ENCODE measurements at regions not wholly inside any gene's neighbourhood (a gene's known extent, or its start where the extent isn't known, plus 50 kb on each side); places are given as distances from the start of the nearest gene placed in this dataset.

- Histone ChIP-seq H3K36me3 (no peaks in the 10 kb centered on the region), H3K4me3 (ENCODE audit: low read depth, low read length) (no peak overlapping the region), H3K9me3 (ENCODE audit: severe bottlenecking) (no peaks in the 10 kb centered on the region), H3K27me3 (ENCODE audit: insufficient read depth, low read depth, severe bottlenecking) (no peaks in the 10 kb centered on the region), H3K27ac (no peak overlapping the region)
- TF ChIP-seq CTCF (IDR thresholded peaks at IDR 0.05; ENCODE audit: low read depth, low read length): no peak
- no peak for DNase-seq
Observed at GRCh38 chr21:15414057-15414456, 315.7 kb upstream of the USP25 start.

- H3K27ac ChIP-seq: no peak overlapping the region
- no peaks in the 10 kb centered on the region for H3K9me3 ChIP-seq (ENCODE audit: severe bottlenecking)
Observed at GRCh38 chr21:15415541-15416261, 314.1 kb upstream of the USP25 start.

GRCh38 chr21:15421441-15421881 lies 308.3 kb upstream of the USP25 start:
- no peak for TF ChIP-seq CTCF (IDR thresholded peaks at IDR 0.05; ENCODE audit: low read depth, low read length)
- no peak for DNase-seq
- Histone ChIP-seq H3K27ac (no peak overlapping the region), H3K36me3 (no peaks in the 10 kb centered on the region), H3K27me3 (ENCODE audit: insufficient read depth, low read depth, severe bottlenecking) (no peaks in the 10 kb centered on the region), H3K4me3 (ENCODE audit: low read depth, low read length) (no peak overlapping the region), H3K9me3 (ENCODE audit: severe bottlenecking) (no peaks in the 10 kb centered on the region)

More at GRCh38 chr21:15415541-15416261, 314.1 kb upstream of the USP25 start:
- no peak for DNase-seq
- H3K4me3 ChIP-seq (ENCODE audit: low read depth, low read length): no peak overlapping the region
- no peaks in the 10 kb centered on the region for H3K27me3 ChIP-seq (ENCODE audit: insufficient read depth, low read depth, severe bottlenecking)
- no peak for TF ChIP-seq CTCF (IDR thresholded peaks at IDR 0.05; ENCODE audit: low read depth, low read length)
- H3K36me3 ChIP-seq: no peaks in the 10 kb centered on the region

- Histone ChIP-seq H3K27me3 (ENCODE audit: insufficient read depth, low read depth, severe bottlenecking) (no peaks in the 10 kb centered on the region), H3K36me3 (no peaks in the 10 kb centered on the region), H3K9me3 (ENCODE audit: severe bottlenecking) (no peaks in the 10 kb centered on the region), H3K27ac (no peak overlapping the region), H3K4me3 (ENCODE audit: low read depth, low read length) (no peak overlapping the region)
- no peak for TF ChIP-seq CTCF (IDR thresholded peaks at IDR 0.05; ENCODE audit: low read depth, low read length)
- no peak for DNase-seq
Observed at GRCh38 chr21:15421947-15422346, 307.8 kb upstream of the USP25 start.

GRCh38 chr21:15422783-15423182 lies 307.0 kb upstream of the USP25 start:
- no peak for DNase-seq
- Histone ChIP-seq H3K9me3 (ENCODE audit: severe bottlenecking) (no peaks in the 10 kb centered on the region), H3K4me3 (ENCODE audit: low read depth, low read length) (no peak overlapping the region), H3K27ac (no peak overlapping the region), H3K36me3 (no peaks in the 10 kb centered on the region), H3K27me3 (ENCODE audit: insufficient read depth, low read depth, severe bottlenecking) (no peaks in the 10 kb centered on the region)
- no peak for TF ChIP-seq CTCF (IDR thresholded peaks at IDR 0.05; ENCODE audit: low read depth, low read length)

Data from WERI-Rb-1 (cell line).